ENCODE measurements at regions not wholly inside any gene's neighbourhood (a gene's known extent, or its start where the extent isn't known, plus 50 kb on each side); places are given as distances from the start of the nearest gene placed in this dataset.

DNA sequence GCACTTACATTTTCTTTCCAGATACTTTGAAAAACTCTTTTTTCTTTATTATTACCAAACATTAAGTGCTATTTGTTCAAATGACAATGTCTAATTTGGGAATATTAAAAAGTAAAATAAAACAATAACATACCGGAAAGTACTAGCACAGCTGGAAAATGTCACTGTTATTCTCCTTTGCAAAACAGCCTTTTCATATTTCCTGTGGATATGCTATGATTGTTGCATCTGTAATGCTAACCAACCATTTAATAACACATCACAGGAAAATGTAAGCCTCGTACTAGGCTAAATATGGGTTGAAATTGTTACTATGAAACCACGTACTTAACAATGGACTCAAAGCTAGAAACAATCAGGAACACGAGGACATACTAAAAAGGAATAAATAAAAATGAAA lies 298.1 kb downstream of the CBLN2 start:
- TF ChIP-seq, protein P1, sequence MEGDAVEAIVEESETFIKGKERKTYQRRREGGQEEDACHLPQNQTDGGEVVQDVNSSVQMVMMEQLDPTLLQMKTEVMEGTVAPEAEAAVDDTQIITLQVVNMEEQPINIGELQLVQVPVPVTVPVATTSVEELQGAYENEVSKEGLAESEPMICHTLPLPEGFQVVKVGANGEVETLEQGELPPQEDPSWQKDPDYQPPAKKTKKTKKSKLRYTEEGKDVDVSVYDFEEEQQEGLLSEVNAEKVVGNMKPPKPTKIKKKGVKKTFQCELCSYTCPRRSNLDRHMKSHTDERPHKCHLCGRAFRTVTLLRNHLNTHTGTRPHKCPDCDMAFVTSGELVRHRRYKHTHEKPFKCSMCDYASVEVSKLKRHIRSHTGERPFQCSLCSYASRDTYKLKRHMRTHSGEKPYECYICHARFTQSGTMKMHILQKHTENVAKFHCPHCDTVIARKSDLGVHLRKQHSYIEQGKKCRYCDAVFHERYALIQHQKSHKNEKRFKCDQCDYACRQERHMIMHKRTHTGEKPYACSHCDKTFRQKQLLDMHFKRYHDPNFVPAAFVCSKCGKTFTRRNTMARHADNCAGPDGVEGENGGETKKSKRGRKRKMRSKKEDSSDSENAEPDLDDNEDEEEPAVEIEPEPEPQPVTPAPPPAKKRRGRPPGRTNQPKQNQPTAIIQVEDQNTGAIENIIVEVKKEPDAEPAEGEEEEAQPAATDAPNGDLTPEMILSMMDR (IDR thresholded peaks at IDR 0.05) = no peak
- no peak for TF ChIP-seq POLR2AphosphoS5 (IDR thresholded peaks at IDR 0.05)
- no peak for TF ChIP-seq POLR2A (IDR thresholded peaks at IDR 0.05)
- TF ChIP-seq EP300 (IDR thresholded peaks at IDR 0.05) = no peak

Measured in suprapubic skin (tissue), 4 donors.